Common myeloid progenitor, CD34-positive (primary cell): ENCODE measurements at regions not wholly inside any gene's neighbourhood (a gene's known extent, or its start where the extent isn't known, plus 50 kb on each side); places are given as distances from the start of the nearest gene placed in this dataset.

Experiments
- CTCF ChIA-PET: fragments of 350-600 bp; sonication (Branson Sonifier 250); formaldehyde crosslinking; loops from one replicate; lab custom pipeline; 2021; ENCODE audit warnings: antibody characterized with exemption; lab: Charles Lee
- POLR2A ChIA-PET: fragments of 350-600 bp; sonication (Branson Sonifier 250); formaldehyde crosslinking; loops from one replicate; lab custom pipeline; 2021; ENCODE audit warnings: antibody characterized with exemption; lab: Charles Lee
- DNase-seq, 3 donors: peaks; one replicate each; pipeline versions ENCODE4 v3.0.0 to v3.0.0-alpha.2; 2013
- H3K27ac ChIP-seq, 2 experiments: 1 replicate in 1 of 2; 2 replicates in 1 of 2; pipeline ENCODE4 v1.7.0; 2013; ENCODE audit warnings: inconsistent platforms in 2 of 2, low read length in 2 of 2, mild to moderate bottlenecking in 2 of 2, low read depth in 1 of 2, moderate library complexity in 1 of 2; ENCODE audit not compliant: severe bottlenecking in 2 of 2, insufficient read depth in 1 of 2, poor library complexity in 1 of 2
- H3K27me3 ChIP-seq, 5 experiments: replicated peaks in 2 of 5; 1 replicate in 3 of 5; 2 replicates in 2 of 5; pipeline versions ENCODE4 v1.6.1 to v1.7.0; 2013; ENCODE audit warnings: low read length in 4 of 5, mild to moderate bottlenecking in 2 of 5, moderate library complexity in 2 of 5, inconsistent platforms in 1 of 5; ENCODE audit not compliant: insufficient read depth in 5 of 5, control insufficient read depth in 4 of 5
- H3K36me3 ChIP-seq, 4 experiments: 1 replicate in 2 of 4; 2 replicates in 2 of 4; pipeline versions ENCODE4 v1.6.1 to v1.7.0; 2013; ENCODE audit warnings: low read length in 3 of 4, control low read depth in 1 of 4, mild to moderate bottlenecking in 1 of 4; ENCODE audit not compliant: control insufficient read depth in 4 of 4, insufficient read depth in 4 of 4
- H3K4me1 ChIP-seq, 4 experiments: 1 replicate in 3 of 4; 2 replicates in 1 of 4; pipeline versions ENCODE4 v1.6.1 to v1.7.1; 2013; ENCODE audit warnings: low read length in 3 of 4, mild to moderate bottlenecking in 3 of 4, control low read depth in 1 of 4, inconsistent platforms in 1 of 4, moderate library complexity in 1 of 4; ENCODE audit not compliant: control insufficient read depth in 4 of 4, insufficient read depth in 4 of 4; ENCODE audit errors: control extremely low read depth in 1 of 4
- H3K4me3 ChIP-seq, 7 experiments: 1 replicate in 4 of 7; 2 replicates in 3 of 7; pipeline versions ENCODE4 v1.5.1 to v1.7.0; 2013; ENCODE audit warnings: mild to moderate bottlenecking in 7 of 7, low read length in 6 of 7, moderate library complexity in 6 of 7, inconsistent platforms in 2 of 7, low read depth in 2 of 7, control low read depth in 1 of 7; ENCODE audit not compliant: insufficient read depth in 4 of 7, control insufficient read depth in 1 of 7; ENCODE audit errors: extremely low read depth in 1 of 7
- H3K9me3 ChIP-seq, 5 experiments: 1 replicate in 4 of 5; 2 replicates in 1 of 5; pipeline versions ENCODE4 v1.6.1 to v1.7.1; 2013; ENCODE audit warnings: low read length in 4 of 5, mild to moderate bottlenecking in 2 of 5, inconsistent platforms in 1 of 5, low read depth in 1 of 5, moderate library complexity in 1 of 5; ENCODE audit not compliant: control insufficient read depth in 4 of 5, insufficient read depth in 2 of 5; ENCODE audit errors: control extremely low read depth in 1 of 5
- WGBS: methylation state at CpG from one replicate; pipeline ENCODE4 v1.1.5; 2013; ENCODE audit not compliant: insufficient coverage; 5-methylcytosine and 5-hydroxymethylcytosine counted together

DNA sequence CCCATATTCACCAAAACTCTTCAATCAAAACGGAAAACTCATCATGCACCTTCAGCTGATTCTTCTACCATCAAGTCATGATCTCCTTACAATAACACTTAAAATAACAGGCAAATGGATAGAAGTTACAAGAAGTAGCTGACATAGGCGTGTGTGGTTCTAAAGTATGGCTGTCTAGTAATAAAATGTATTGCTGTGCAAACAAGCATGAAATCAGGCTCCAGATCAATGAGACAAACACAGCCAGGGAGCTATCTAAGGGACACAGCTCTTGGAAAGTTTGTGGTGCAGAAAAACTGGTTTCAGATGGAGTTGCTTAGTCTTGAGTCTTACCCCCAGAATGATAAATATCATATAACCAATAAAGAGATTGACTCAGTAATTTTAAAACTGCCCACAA lies 434.8 kb upstream of the NOX3 start:
- ChIA-PET POLR2A (no interaction called here), CTCF (no interaction called here)
- H3K36me3 ChIP-seq: no peaks in the 10 kb centered on the region
- H3K27me3 ChIP-seq: no peaks in the 10 kb centered on the region
- H3K27ac ChIP-seq: no peak overlapping the region
- H3K4me1 ChIP-seq: no peaks in the 10 kb centered on the region
- DNase-seq: no peak
- peaks cover 0 to 8% (median 0%) of the 10 kb centered on the region in 5 experiments for H3K9me3 ChIP-seq
- WGBS: 83% methylated on average over 1 of the region's 2 CpGs
- H3K4me3 ChIP-seq: no peak overlapping the region

GRCh38 chr6:155889410-155889809 lies 433.8 kb upstream of the NOX3 start:
- 100% methylated on average over 1 of the region's 3 CpGs for WGBS
- CTCF ChIA-PET: no interaction called here
- H3K27ac ChIP-seq: no peak overlapping the region

DNA sequence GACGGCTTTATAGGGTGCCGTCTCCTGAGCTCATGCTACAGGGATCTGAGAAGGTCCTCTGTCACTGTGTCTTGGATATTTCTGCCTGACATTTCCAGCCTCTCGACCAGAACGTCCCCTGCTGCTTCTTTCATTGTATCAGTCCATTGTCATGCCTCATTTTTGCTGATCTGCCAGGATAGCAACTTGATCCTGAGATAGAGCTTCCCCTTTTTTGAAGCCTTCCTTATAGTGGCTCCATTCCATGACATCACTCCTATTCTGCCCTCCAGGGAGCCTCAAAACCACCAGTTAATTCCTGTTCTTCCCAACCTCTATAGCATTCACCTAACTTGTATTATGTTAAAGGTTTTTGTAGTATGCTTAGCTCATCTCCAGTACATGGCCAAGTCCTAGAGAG lies 431.8 kb upstream of the NOX3 start:
- Histone ChIP-seq H3K27ac (no peak overlapping the region), H3K9me3 (no peaks in the 10 kb centered on the region), H3K27me3 (no peaks in the 10 kb centered on the region), H3K4me3 (no peak overlapping the region), H3K4me1 (peaks cover 2 to 14% (median 13%) of the 10 kb centered on the region in 4 experiments), H3K36me3 (no peaks in the 10 kb centered on the region)
- DNase-seq: peak in 1 of 3 donors; percentile 15
- ChIA-PET CTCF (no interaction called here), POLR2A (no interaction called here)
- 97% methylated on average over 4 of the region's 4 CpGs for WGBS

More at GRCh38 chr6:155889410-155889809, 433.8 kb upstream of the NOX3 start:
- Histone ChIP-seq H3K36me3 (no peaks in the 10 kb centered on the region), H3K4me1 (peaks cover 0 to 2% (median 0%) of the 10 kb centered on the region in 4 experiments), H3K27me3 (no peaks in the 10 kb centered on the region), H3K4me3 (no peak overlapping the region), H3K9me3 (peaks cover 0 to 6% (median 0%) of the 10 kb centered on the region in 5 experiments)
- DNase-seq: no peak
- POLR2A ChIA-PET: no interaction called here

GRCh38 chr6:155883741-155884140 lies 428.1 kb upstream of the NOX3 start:
- POLR2A ChIA-PET: no interaction called here
- Histone ChIP-seq H3K9me3 (no peaks in the 10 kb centered on the region), H3K36me3 (no peaks in the 10 kb centered on the region), H3K27ac (no peak overlapping the region), H3K4me3 (no peak overlapping the region), H3K27me3 (no peaks in the 10 kb centered on the region), H3K4me1 (peaks cover 2 to 38% (median 26%) of the 10 kb centered on the region in 4 experiments)
- DNase-seq: peak in 2 of 3 donors; percentile 18 to 42
- WGBS: no CpG with 5 or more reads among the region's 3 CpGs
- CTCF ChIA-PET: interaction anchor here (0.7 kb wide), 1 partner anchor 430 kb away, joined by 3 read pairs; no protein-coding TSS in a partner anchor

DNA sequence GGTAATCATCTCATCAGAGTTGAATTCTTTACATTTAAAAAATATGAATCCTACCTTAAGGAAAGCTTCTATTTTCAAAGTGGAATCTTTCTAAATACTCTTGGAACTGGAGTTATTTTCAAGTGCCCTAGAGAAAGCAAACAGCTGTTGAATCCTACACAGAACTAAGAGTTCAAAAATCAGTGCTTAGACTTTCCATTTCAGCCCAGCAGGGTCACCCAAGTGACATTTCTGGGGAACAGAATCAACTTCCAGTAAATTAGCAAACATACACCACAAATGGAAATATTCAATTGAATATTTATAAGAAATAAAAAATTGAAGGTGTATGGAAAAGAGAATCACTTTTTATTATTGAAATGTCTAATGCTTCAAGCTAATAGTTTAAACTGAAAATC lies 427.7 kb upstream of the NOX3 start:
- POLR2A ChIA-PET: no interaction called here

DNA sequence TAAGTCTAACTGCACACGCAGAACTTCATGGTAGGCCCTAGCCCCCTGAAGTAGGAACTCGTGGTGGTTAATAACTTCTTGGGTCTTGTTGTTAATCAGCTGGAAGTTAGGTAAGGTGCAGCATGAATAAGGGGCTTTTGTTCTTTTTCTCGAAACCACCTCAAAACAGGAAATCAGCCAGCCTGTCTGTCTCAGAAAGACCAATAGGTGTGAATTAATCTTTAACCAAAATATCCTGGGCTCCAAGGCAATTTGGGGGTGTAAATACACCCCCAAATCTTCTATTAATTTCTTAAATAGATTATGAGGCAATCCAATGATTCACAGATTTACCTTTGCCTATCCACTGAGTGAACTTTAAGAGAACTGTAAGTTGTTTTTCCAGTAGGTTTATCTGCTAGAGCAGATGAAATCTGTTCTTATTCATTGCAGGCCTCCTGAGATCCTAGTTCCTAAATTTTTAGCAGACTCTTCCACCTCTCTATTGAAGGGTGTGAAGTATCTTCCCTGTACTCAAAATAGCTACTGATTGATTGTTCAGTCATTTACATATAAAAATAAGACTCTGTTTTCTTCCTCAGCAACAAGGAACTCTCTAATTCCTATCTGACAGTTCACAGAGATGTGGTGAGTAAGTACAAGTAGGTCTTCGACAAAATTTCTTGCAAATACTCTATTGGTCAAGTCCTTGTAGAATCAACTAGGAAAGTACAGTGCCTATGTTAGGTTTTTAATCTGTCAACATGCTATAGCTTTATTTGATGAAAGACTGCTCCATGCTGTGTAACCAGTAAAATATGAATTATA lies 427.1 kb upstream of the NOX3 start:
- Histone ChIP-seq H3K4me3 (no peak overlapping the region), H3K4me1 (peaks cover 2 to 38% (median 26%) of the 10 kb centered on the region in 4 experiments), H3K36me3 (no peaks in the 10 kb centered on the region), H3K27me3 (no peaks in the 10 kb centered on the region), H3K27ac (no peak overlapping the region), H3K9me3 (no peaks in the 10 kb centered on the region)
- no CpG with 5 or more reads among the region's 4 CpGs for WGBS
- CTCF ChIA-PET: interaction anchor here (0.7 kb wide), 1 partner anchor 429 kb away, joined by 3 read pairs; no protein-coding TSS in a partner anchor
- POLR2A ChIA-PET: no interaction called here
- DNase-seq: peak in 2 of 3 donors; percentile 68 to 80

More for the DNA sequence above, 427.7 kb upstream of the NOX3 start:
- Histone ChIP-seq H3K27ac (no peak overlapping the region), H3K4me1 (peaks cover 2 to 38% (median 26%) of the 10 kb centered on the region in 4 experiments), H3K4me3 (no peak overlapping the region), H3K27me3 (no peaks in the 10 kb centered on the region), H3K36me3 (no peaks in the 10 kb centered on the region), H3K9me3 (no peaks in the 10 kb centered on the region)
- CTCF ChIA-PET: interaction anchor here (0.7 kb wide), 1 partner anchor 430 kb away, joined by 3 read pairs; no protein-coding TSS in a partner anchor
- no peak for DNase-seq

DNA sequence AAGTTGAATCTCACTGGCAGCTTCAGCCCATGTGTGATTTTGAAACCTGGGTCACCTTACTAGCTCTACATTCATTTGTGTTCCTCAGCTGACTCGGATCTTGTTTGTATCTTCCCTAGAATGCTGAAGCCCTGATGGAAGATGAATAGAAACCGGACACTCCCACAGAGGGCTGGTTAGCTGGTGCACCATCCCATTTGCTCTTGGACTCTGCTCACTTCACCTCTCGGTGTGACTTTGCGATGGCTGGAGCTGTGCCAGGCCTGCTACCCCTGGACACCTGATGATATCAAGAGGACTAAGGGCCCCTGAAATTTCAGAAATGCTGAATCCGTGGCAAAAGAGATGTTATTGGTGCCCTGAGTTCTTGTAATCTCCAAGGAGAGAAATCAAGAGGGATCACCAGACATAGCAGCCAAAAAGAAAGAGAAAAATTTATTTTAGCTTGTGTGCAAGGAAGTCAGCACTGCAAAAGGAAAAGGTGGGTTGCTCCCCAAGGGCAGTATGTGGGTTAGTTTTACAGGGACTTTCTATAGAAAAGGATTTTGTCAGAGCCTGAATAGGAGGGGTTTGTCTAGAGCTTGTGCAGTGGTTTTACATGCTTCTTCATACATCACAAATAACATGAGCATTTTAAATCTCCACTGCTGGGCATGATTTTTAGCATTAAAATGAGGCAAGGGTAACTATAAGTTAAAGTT lies 426.3 kb upstream of the NOX3 start:
- ChIA-PET CTCF (no interaction called here), POLR2A (no interaction called here)
- H3K27me3 ChIP-seq: no peaks in the 10 kb centered on the region
- 76% methylated on average over 5 of the region's 5 CpGs for WGBS
- H3K4me3 ChIP-seq: peak overlapping the region in 1 of 7 experiments; percentile 16
- no peaks in the 10 kb centered on the region for H3K36me3 ChIP-seq
- peaks cover 2 to 38% (median 26%) of the 10 kb centered on the region in 4 experiments for H3K4me1 ChIP-seq
- no peak overlapping the region for H3K27ac ChIP-seq
- no peak for DNase-seq
- H3K9me3 ChIP-seq: no peaks in the 10 kb centered on the region
